K562 (cell line): ENCODE measurements at regions not wholly inside any gene's neighbourhood (a gene's known extent, or its start where the extent isn't known, plus 50 kb on each side); places are given as distances from the start of the nearest gene placed in this dataset.

ENCODE experiments used
- FOS ChIP-seq: IDR thresholded peaks from 3 replicates; pipeline ENCODE4 v1.6.1; 2011; ENCODE audit not compliant: insufficient read length; ENCODE audit errors: extremely low read depth
- MAFK ChIP-seq: IDR thresholded peaks from 2 replicates; pipeline ENCODE4 v1.6.1; 2011; ENCODE audit warnings: low read length, improper control_type of control experiment
- PCBP2 ChIP-seq: fragments of 200-400 bp; formaldehyde crosslinking; IDR thresholded peaks from 2 replicates; pipeline ENCODE4 v1.6.1; 2018; ENCODE audit warnings: low read length, low read depth, mild to moderate bottlenecking, moderate library complexity; ENCODE audit not compliant: poor library complexity, severe bottlenecking
- POLR2AphosphoS5 ChIP-seq: IDR thresholded peaks from 2 replicates; pipeline ENCODE4 v1.6.1; 2011; ENCODE audit warnings: mild to moderate bottlenecking, low read depth, low read length, moderate library complexity; ENCODE audit not compliant: control insufficient read depth, insufficient read depth
- SP2 ChIP-seq: IDR thresholded peaks from 2 replicates; pipeline ENCODE4 v1.6.1; 2011; ENCODE audit warnings: mild to moderate bottlenecking, low read depth, low read length, moderate library complexity; ENCODE audit not compliant: poor library complexity, severe bottlenecking; ENCODE audit errors: extremely low read depth
- SREBF1 ChIP-seq: fragments of 150-350 bp; IDR thresholded peaks from 2 replicates; pipeline ENCODE4 v1.6.1; 2014; ENCODE audit warnings: antibody characterized with exemption, low read depth, low read length, borderline replicate concordance
- USF1 ChIP-seq: sonication (generic); formaldehyde crosslinking; IDR thresholded peaks from 2 replicates; pipeline ENCODE4 v1.9.0; 2022; ENCODE audit warnings: mild to moderate bottlenecking, missing genetic modification reagents
- ZBTB40 ChIP-seq, 2 experiments: fragments of 450-650 bp in 1 of 2; sonication (generic) in 1 of 2; formaldehyde crosslinking in 1 of 2; IDR thresholded peaks; 2 replicates each; pipeline versions ENCODE4 v1.7.1 to v1.9.0; 2016 to 2022; ENCODE audit warnings: inconsistent platforms in 1 of 2, mild to moderate bottlenecking in 1 of 2, missing genetic modification reagents in 1 of 2
- TF ChIP-seq, protein P1 (sequence below), 3 experiments: IDR thresholded peaks in 2 of 3; conservative IDR thresholded peaks in 1 of 3; 2 replicates each; pipeline ENCODE4 v1.5.1; 2011 to 2012; ENCODE audit warnings: low read length in 3 of 3, mild to moderate bottlenecking in 3 of 3, control low read depth in 2 of 3, improper control_type of control experiment in 1 of 3, inconsistent platforms in 1 of 3, low read depth in 1 of 3, mixed read lengths in 1 of 3, moderate library complexity in 1 of 3; ENCODE audit not compliant: insufficient read depth in 2 of 3

GRCh38 chr19:31018936-31019335 lies 330.3 kb downstream of the TSHZ3 start:
- no peak for TF ChIP-seq ZBTB40 (IDR thresholded peaks at IDR 0.05)
- no peak for TF ChIP-seq ZBTB40 (CRISPR knock-in tag; IDR thresholded peaks at IDR 0.05)
- no peak for TF ChIP-seq USF1
- TF ChIP-seq, protein P1, sequence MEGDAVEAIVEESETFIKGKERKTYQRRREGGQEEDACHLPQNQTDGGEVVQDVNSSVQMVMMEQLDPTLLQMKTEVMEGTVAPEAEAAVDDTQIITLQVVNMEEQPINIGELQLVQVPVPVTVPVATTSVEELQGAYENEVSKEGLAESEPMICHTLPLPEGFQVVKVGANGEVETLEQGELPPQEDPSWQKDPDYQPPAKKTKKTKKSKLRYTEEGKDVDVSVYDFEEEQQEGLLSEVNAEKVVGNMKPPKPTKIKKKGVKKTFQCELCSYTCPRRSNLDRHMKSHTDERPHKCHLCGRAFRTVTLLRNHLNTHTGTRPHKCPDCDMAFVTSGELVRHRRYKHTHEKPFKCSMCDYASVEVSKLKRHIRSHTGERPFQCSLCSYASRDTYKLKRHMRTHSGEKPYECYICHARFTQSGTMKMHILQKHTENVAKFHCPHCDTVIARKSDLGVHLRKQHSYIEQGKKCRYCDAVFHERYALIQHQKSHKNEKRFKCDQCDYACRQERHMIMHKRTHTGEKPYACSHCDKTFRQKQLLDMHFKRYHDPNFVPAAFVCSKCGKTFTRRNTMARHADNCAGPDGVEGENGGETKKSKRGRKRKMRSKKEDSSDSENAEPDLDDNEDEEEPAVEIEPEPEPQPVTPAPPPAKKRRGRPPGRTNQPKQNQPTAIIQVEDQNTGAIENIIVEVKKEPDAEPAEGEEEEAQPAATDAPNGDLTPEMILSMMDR (IDR thresholded peaks at IDR 0.05 in 2 of 3, conservative IDR thresholded peaks at IDR 0.05 in 1 of 3; ENCODE audit: insufficient read depth in 2 of 3, low read depth in 1 of 3, low read length in 3 of 3) = no peak
- no peak for TF ChIP-seq PCBP2
- TF ChIP-seq FOS = no peak
- TF ChIP-seq MAFK = no peak
- no peak for TF ChIP-seq POLR2AphosphoS5
- no peak for TF ChIP-seq SREBF1
- no peak for TF ChIP-seq SP2
